Activated CD4-positive, alpha-beta memory T cell treated with anti-CD3 and anti-CD28 coated beads for 36 hours (primary cell): ENCODE measurements at regions not wholly inside any gene's neighbourhood (a gene's known extent, or its start where the extent isn't known, plus 50 kb on each side); places are given as distances from the start of the nearest gene placed in this dataset.

ENCODE experiments used
- CTCF ChIA-PET: fragments of 350-600 bp; sonication (Branson Sonifier 250); formaldehyde crosslinking; loops from one replicate; lab custom pipeline; 2021; ENCODE audit warnings: antibody characterized with exemption, inconsistent platforms; lab: Charles Lee
- POLR2A ChIA-PET: fragments of 350-600 bp; sonication (Branson Sonifier 250); formaldehyde crosslinking; loops from one replicate; lab custom pipeline; 2021; ENCODE audit warnings: antibody characterized with exemption; lab: Charles Lee
- DNase-seq: peaks from one replicate; pipeline ENCODE4 v3.0.0-alpha.2; 2020
- H3K27ac Mint-ChIP-seq: one replicate; pipeline ENCODE4 v1.8.0; 2021; ENCODE audit warnings: mixed read lengths
- H3K27me3 Mint-ChIP-seq: one replicate; pipeline ENCODE4 v1.8.0; 2021; ENCODE audit warnings: mixed read lengths
- H3K36me3 Mint-ChIP-seq: one replicate; pipeline ENCODE4 v1.8.0; 2021; ENCODE audit warnings: mixed read lengths
- H3K4me1 Mint-ChIP-seq: one replicate; pipeline ENCODE4 v1.8.0; 2021; ENCODE audit warnings: low read depth, mixed read lengths
- H3K4me3 Mint-ChIP-seq: one replicate; pipeline ENCODE4 v1.8.0; 2021; ENCODE audit warnings: mild to moderate bottlenecking, mixed read lengths
- H3K9me3 Mint-ChIP-seq: one replicate; pipeline ENCODE4 v1.8.0; 2021; ENCODE audit warnings: mixed read lengths
- intact Hi-C: fragments of 100-400 bp; cut with micrococcal nuclease; formaldehyde crosslinking; loops from one replicate; pipeline ENCODE4 v1.15.1; 2023

DNA sequence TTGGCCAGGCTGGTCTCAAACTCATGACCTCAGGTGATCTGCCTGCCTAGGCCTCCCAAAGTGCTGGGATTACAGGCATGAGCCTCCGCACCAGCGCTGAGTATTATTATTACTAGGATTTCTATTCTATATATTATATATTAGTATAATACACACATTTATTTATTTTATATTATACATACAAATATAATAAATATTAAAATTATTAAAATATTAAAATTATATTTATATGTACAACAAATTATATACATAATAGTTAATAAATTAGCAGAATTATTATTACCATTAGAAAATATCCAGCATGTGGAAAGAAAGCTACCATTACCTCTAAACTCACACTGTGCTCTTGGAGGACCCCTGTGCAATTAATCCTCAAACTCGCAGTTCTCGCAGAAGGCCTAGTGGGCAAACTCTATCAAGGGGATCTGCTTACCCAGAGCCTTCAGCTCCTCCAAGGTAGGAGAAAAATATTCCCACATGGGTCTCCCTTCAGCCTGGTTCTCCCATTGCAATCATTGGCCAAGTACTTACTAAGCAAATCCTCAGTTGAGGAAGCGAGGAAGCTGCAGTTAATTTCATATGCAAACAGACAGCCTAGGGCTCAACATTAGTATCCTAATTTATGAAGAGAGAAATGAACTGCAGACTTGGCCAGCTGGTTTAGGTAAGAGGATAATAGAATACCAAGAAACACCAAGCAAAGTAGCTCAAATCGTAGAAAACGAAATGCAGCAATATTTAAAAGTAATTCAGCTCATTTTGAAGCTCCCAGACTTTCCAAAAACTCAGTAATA is 241.4 kb upstream of the IRX5 start:
- no peaks in the 10 kb centered on the region for H3K4me1 Mint-ChIP-seq
- ChIA-PET CTCF (no interaction called here), POLR2A (no interaction called here)
- no peak for DNase-seq
- peaks cover 5% of the 10 kb centered on the region for H3K27me3 Mint-ChIP-seq
- H3K9me3 Mint-ChIP-seq: no peaks in the 10 kb centered on the region
- no peaks in the 10 kb centered on the region for H3K36me3 Mint-ChIP-seq
- H3K4me3 Mint-ChIP-seq: no peak overlapping the region
- no peak overlapping the region for H3K27ac Mint-ChIP-seq
- intact Hi-C loops: no loop called here

DNA sequence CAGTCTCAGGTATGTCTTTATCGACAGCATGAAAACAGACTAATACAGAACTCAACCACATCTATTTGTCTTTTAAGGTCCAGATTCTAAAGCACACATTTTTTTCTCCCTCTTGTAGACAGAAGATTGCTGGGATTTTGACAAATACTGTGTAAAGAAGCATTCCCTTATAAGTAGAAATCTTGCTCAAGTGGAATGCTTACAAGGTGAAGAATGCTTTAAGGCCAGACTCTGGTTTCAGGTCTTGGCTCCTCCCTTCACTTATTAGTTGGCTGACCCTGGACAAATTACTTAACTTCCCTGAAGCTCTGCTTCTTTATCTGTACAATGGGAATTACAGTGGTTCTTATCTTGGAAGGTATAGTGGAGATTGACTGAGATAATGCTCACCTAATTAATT is 242.3 kb upstream of the IRX5 start:
- Mint-ChIP-seq H3K4me3 (no peak overlapping the region), H3K36me3 (no peaks in the 10 kb centered on the region), H3K27me3 (peaks cover 5% of the 10 kb centered on the region), H3K4me1 (no peaks in the 10 kb centered on the region), H3K27ac (no peak overlapping the region), H3K9me3 (no peaks in the 10 kb centered on the region)
- intact Hi-C loops: no loop called here
- ChIA-PET CTCF (no interaction called here), POLR2A (no interaction called here)
- no peak for DNase-seq

DNA sequence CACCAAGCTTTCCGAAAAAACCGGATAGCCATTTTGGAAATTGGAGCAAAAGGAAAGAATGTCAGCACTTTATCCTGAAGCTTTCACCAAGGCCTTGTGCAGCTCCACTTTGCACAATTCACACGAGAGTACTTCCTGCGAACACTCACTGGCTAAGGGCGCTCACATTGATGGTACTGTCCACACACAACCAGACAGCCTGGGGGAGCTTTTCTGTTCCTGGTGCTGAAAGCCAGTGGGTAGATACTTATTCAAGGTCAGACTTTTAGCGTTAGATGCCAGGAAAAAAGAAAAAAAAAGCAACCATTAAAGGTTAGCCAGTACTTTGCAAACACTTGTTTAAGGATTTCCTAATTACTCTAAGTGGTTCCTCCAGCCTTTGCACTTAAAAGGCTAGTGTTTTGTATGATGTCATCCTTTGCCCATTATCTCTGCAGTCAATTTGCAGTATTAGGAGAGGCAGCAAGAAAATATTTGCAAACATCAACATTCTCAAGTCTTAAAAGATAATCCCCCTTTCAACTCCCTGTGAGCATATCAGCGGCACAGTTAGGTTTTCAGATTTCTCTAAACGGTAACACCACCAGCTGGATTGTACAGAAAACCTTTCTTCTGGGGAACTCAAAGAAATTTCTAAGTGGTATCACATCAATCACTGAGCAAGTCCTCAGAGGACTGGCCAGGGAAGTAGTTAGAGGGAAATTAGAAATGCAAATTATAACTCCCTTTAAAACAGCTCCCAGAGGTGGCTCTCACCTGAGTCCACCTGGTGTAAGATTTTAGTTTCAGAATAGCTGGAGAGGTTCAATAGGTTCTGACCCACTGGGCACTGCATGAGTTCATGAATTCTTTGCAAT is 243.4 kb upstream of the IRX5 start:
- intact Hi-C loops: no loop called here
- Mint-ChIP-seq H3K4me3 (no peak overlapping the region), H3K9me3 (no peaks in the 10 kb centered on the region), H3K27ac (no peak overlapping the region), H3K4me1 (no peaks in the 10 kb centered on the region), H3K27me3 (peaks cover 4% of the 10 kb centered on the region), H3K36me3 (no peaks in the 10 kb centered on the region)
- ChIA-PET POLR2A (no interaction called here), CTCF (no interaction called here)
- DNase-seq: no peak

DNA sequence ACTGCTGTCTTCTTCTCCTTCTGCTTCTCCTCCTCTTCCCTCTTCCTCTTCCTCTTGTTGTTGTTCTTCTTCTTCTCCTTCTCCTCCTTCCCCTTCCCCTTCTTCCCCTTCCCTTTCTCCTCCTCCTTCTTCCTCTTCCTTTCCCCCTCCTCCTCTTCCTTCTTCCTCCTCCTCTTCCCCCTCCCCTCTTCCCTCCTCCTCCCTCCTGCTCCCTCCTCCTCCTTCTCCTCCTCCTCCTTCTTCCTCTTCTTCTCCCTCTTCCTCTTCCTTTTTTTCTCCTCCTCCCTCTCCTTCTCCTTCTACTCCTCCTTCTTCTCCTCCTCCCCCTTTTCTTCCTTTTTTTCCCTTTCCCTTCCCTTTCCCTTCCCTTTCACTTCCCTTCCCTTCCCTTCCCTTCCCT is 245.0 kb upstream of the IRX5 start:
- H3K9me3 Mint-ChIP-seq: no peaks in the 10 kb centered on the region
- no peak overlapping the region for H3K4me3 Mint-ChIP-seq
- peaks cover 2% of the 10 kb centered on the region for H3K27me3 Mint-ChIP-seq
- H3K27ac Mint-ChIP-seq: no peak overlapping the region
- CTCF ChIA-PET: no interaction called here
- no peaks in the 10 kb centered on the region for H3K4me1 Mint-ChIP-seq
- no peak for DNase-seq
- POLR2A ChIA-PET: no interaction called here
- no peaks in the 10 kb centered on the region for H3K36me3 Mint-ChIP-seq
- intact Hi-C loops: no loop called here

DNA sequence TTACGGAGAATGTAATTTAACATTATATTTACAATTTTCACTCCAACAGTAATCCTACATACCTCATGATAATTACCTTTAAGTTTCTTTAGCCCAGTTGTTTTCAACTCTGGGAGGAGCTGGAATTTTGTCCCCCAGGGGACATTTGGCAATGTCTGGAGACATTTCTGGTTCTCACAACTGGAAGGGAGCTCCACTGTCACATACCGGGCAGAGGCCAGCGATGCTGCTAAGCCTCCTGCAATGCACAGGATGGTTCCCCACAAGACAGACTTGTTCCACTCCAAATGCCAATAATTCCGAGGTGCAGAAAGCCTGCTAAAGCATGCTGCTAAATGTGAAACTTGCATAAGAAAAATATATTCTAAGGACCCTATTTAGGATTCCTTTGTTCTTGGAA is 251.1 kb upstream of the IRX5 start:
- POLR2A ChIA-PET: no interaction called here
- Mint-ChIP-seq H3K36me3 (no peaks in the 10 kb centered on the region), H3K4me3 (no peak overlapping the region), H3K9me3 (no peaks in the 10 kb centered on the region), H3K27me3 (peaks cover 3% of the 10 kb centered on the region), H3K4me1 (no peaks in the 10 kb centered on the region), H3K27ac (no peak overlapping the region)
- no peak for DNase-seq
- CTCF ChIA-PET: no interaction called here
- intact Hi-C loops: no loop called here

DNA sequence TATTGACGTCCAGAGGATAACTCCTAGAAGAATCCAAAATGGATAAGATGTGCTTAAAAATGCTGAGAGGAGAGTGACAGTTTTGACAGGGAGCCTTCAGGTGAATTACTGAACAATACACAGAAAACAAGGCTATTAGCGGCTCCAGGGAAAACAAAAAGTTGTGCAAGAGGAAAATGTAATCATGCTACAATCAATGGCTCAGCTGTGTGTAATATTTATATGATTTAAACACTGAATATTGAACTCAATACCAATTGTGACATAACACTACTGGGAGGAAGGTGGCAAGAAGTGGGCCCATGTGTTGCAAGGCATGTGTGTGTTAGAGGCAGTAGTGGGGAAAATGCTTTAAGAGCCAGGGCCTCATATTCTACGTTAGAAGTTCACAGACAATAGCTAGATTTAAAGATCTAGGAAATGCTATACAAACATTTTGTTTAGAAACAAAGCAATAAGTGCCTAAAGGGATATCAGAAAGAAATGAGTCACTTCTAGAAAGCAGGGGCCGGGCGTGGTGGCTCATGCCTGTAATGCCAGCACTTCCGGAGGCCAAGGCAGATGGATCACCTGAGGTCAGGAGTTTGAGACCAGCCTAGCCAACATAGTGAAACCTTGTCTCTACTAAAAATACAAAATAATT is 253.2 kb upstream of the IRX5 start:
- Mint-ChIP-seq H3K4me3 (no peak overlapping the region), H3K36me3 (no peaks in the 10 kb centered on the region), H3K9me3 (no peaks in the 10 kb centered on the region), H3K4me1 (no peaks in the 10 kb centered on the region), H3K27ac (no peak overlapping the region), H3K27me3 (peaks cover 3% of the 10 kb centered on the region)
- no peak for DNase-seq
- intact Hi-C loops: no loop called here
- ChIA-PET POLR2A (no interaction called here), CTCF (no interaction called here)

DNA sequence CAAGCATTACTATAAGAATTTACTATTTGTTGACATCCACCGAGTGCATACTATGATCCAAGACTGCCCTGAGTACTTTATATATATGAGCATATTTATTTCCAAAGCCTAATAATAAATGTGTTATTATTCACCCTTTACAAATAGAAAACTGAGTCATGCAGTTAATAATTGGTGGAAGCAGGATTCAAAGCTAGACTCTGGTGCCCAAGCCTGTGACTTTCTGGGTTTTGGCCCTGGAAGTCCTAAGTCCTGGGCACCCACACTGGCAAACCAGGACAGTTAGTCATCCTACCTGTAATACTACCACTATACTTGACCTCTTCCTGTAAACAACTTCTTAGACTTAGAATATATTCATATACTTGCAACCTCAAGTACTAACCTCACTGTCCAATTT is 257.4 kb upstream of the IRX5 start:
- Mint-ChIP-seq H3K4me3 (no peak overlapping the region), H3K27ac (no peak overlapping the region), H3K36me3 (no peaks in the 10 kb centered on the region), H3K9me3 (no peaks in the 10 kb centered on the region), H3K4me1 (no peaks in the 10 kb centered on the region), H3K27me3 (peaks cover 3% of the 10 kb centered on the region)
- intact Hi-C loops: no loop called here
- ChIA-PET POLR2A (no interaction called here), CTCF (no interaction called here)
- DNase-seq: no peak

DNA sequence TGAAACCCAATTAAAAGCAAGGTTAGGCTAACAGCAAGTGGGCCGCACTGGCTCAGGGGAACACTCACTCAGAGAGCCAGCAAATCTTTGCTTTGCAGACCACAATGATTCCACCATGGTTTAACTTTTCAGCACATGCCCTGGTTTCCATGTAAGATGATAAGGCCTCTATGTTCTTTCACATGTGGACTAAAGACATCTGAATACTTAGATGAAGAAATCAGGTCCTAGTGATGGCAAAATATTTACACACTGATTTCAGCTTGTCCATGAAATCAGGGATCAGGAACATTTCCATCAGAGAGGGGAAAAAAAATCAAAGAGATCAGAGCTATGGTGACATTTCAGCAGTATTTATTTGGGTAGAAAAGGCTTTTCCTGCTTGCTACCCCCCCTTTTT is 258.2 kb upstream of the IRX5 start:
- Mint-ChIP-seq H3K27ac (no peak overlapping the region), H3K36me3 (no peaks in the 10 kb centered on the region), H3K9me3 (no peaks in the 10 kb centered on the region), H3K27me3 (peaks cover 3% of the 10 kb centered on the region), H3K4me3 (no peak overlapping the region), H3K4me1 (no peaks in the 10 kb centered on the region)
- POLR2A ChIA-PET: no interaction called here
- intact Hi-C loops: no loop called here
- CTCF ChIA-PET: interaction anchor here (0.6 kb wide), 1 partner anchor 494 kb away, joined by 3 read pairs; no protein-coding TSS in a partner anchor
- DNase-seq: no peak

DNA sequence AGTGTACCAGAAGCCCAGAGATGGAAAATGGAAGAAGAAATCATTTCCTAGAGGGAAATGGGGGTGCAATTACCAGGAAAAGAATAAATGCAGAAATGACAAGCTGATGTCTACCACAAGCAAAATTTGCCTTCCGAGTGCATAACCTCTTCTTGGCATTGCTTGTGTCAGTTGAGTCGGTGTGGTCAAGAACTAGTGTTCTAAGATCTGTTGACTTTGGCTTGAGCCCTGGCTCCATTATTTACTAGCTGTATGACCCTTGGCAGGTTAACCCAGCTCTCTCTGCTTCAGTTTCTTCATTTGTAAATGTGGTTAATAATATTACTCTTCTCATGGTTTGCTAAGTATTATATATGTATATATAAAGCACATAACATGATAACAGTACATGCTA is 273.0 kb upstream of the IRX5 start:
- POLR2A ChIA-PET: no interaction called here
- no peak for DNase-seq
- peaks cover 22% of the 10 kb centered on the region for H3K27me3 Mint-ChIP-seq
- no peaks in the 10 kb centered on the region for H3K36me3 Mint-ChIP-seq
- CTCF ChIA-PET: no interaction called here
- H3K4me1 Mint-ChIP-seq: peaks cover 5% of the 10 kb centered on the region
- no peak overlapping the region for H3K27ac Mint-ChIP-seq
- intact Hi-C loops: no loop called here
- no peak overlapping the region for H3K4me3 Mint-ChIP-seq
- H3K9me3 Mint-ChIP-seq: peaks cover 3% of the 10 kb centered on the region

DNA sequence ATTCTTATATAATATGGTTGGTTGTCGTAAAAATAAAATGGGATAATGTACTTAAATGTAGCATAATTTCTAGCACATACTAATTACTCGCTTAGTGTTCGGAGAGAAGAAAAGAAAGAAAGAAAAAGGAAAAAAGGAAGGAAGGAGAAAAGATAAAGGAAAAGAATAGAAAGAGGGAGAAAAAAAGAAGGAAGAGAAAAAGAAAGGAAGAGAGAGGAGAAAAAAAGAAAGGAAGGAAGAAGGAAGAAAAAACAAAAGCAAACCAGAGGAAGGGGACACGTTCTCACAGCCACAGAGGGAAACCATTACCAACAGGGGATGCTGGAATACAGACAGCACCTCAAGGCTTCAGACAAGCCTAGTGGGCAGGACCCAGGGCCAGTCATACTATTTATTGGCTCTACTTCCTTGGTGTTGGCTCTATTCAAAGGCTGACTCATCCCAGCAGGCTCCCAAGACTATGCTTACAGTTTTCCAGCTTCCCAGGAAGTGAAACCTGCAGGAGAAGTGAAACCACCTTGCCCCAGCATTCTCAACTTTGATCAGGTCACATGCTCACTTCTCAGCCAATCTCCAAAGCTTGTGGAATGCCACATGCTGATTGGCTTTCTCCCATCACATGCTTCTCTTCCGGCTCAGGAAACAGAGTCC is 273.5 kb upstream of the IRX5 start:
- POLR2A ChIA-PET: no interaction called here

DNA sequence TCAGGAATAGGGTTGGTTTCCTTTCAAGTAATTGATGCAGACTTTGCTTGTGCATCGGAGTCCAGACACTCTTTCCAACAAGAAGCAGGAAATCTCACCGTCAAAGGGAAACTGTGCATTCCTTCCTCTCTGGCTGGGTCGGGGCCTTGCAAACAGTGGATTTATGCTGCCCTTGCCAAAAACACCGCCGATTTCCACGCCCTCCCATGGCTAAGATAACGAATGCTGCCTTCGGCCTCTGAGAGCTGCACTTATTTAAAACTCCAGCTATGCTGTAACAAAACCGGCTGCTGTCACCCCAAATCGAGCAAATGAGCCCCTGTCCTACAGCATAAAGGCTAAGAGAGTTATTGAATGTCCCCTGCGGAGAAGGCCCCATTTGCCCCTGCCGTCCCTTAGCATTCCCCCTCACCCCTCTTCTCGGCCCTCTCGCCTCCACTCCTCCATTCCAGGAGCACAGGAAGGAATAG is 275.5 kb upstream of the IRX5 start:
- ChIA-PET CTCF (no interaction called here), POLR2A (no interaction called here)
- intact Hi-C loops: no loop called here
- Mint-ChIP-seq H3K27ac (no peak overlapping the region), H3K36me3 (no peaks in the 10 kb centered on the region), H3K9me3 (no peaks in the 10 kb centered on the region), H3K4me1 (peaks cover 5% of the 10 kb centered on the region), H3K4me3 (no peak overlapping the region), H3K27me3 (peaks cover 24% of the 10 kb centered on the region)
- no peak for DNase-seq

More for the DNA sequence above, 273.5 kb upstream of the IRX5 start:
- Mint-ChIP-seq H3K4me3 (no peak overlapping the region), H3K4me1 (peaks cover 5% of the 10 kb centered on the region), H3K27me3 (peaks cover 22% of the 10 kb centered on the region), H3K27ac (no peak overlapping the region), H3K9me3 (no peaks in the 10 kb centered on the region), H3K36me3 (no peaks in the 10 kb centered on the region)
- CTCF ChIA-PET: no interaction called here
- intact Hi-C loops: no loop called here
- no peak for DNase-seq

DNA sequence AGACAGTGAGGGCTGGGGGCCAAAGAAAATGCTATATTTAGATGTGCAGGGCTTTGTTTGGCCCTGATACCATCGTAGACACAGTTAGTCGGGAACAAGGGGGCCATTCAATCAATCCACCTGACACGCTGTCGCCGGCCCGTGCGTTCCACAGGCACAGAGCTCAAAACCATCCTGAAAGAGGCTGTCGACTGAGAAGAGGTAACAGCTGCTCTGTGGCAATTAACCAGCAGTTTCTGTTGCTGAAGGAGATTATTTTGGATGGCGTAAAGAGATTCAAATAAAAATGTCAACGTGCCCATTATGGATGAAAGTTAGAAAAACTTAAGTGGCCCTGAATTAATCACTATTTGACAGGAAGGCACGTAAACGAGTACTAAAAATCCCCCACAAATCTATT is 276.2 kb upstream of the IRX5 start:
- Mint-ChIP-seq H3K27ac (no peak overlapping the region), H3K36me3 (no peaks in the 10 kb centered on the region), H3K27me3 (peaks cover 24% of the 10 kb centered on the region), H3K4me3 (no peak overlapping the region), H3K9me3 (no peaks in the 10 kb centered on the region), H3K4me1 (peaks cover 5% of the 10 kb centered on the region)
- intact Hi-C loops: no loop called here
- DNase-seq: no peak
- POLR2A ChIA-PET: no interaction called here
- CTCF ChIA-PET: no interaction called here
